ENCODE measurements at regions not wholly inside any gene's neighbourhood (a gene's known extent, or its start where the extent isn't known, plus 50 kb on each side); places are given as distances from the start of the nearest gene placed in this dataset.

GRCh38 chr4:100848841-100849240 is 331.0 kb upstream of the EMCN start:
- H3K9ac ChIP-seq (ENCODE audit: extremely low read depth, low read length, poor library complexity, severe bottlenecking): no peak overlapping the region
- no peak overlapping the region for H3K27ac ChIP-seq (ENCODE audit: low read depth, low read length)
- peak; percentile 75 for TF ChIP-seq CTCF (conservative IDR thresholded peaks at IDR 0.05)
- no peaks in the 10 kb centered on the region for H3K4me1 ChIP-seq (ENCODE audit: control insufficient read depth, insufficient read depth, low read length)
- no peaks in the 10 kb centered on the region for H3K9me3 ChIP-seq (ENCODE audit: control insufficient read depth, low read length)
- H3K36me3 ChIP-seq (ENCODE audit: control insufficient read depth, insufficient read depth, low read length): no peaks in the 10 kb centered on the region
- Mint-ChIP-seq H3K27ac (no peak overlapping the region), H3K36me3 (ENCODE audit: low read depth) (no peaks in the 10 kb centered on the region), H3K9me3 (no peaks in the 10 kb centered on the region), H3K27me3 (ENCODE audit: insufficient read depth) (no peaks in the 10 kb centered on the region), H3K4me1 (peaks cover 4% of the 10 kb centered on the region), H3K4me3 (no peak overlapping the region)
- 83 to 86% methylated on average over 1 to 2 of the region's 2 CpGs for WGBS, 2 experiments (ENCODE audit: insufficient coverage in 1 of 2, insufficient read length in 1 of 2)
- H3K27me3 ChIP-seq (ENCODE audit: control insufficient read depth, insufficient read depth, low read length, poor library complexity, severe bottlenecking): no peaks in the 10 kb centered on the region
- DNase-seq: peak; percentile 72
- H3K4me3 ChIP-seq (ENCODE audit: low read length): no peak overlapping the region

DNA sequence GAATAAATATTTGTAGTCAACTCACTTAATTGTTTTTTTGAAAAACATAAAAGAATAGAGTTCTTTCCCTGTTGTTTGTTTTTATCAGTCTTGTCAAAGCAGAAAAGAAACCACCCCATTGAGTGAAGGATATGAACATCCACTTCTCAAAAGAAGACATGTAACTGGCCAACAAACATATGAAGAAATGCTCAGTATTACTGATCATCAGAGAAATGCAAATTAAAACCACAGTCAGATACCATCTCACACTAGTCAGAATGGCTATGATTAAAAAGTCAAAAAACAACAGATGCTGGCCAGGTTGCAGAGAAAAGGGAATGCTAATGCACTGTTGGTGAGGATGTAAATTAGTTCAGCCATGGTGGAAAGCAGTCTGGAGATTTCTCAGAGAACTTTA is 326.1 kb upstream of the EMCN start:
- no peaks in the 10 kb centered on the region for H3K9me3 ChIP-seq (ENCODE audit: control insufficient read depth, low read length)
- Mint-ChIP-seq H3K4me3 (no peak overlapping the region), H3K4me1 (peaks cover 5% of the 10 kb centered on the region), H3K27ac (no peak overlapping the region), H3K36me3 (ENCODE audit: low read depth) (no peaks in the 10 kb centered on the region), H3K27me3 (ENCODE audit: insufficient read depth) (no peaks in the 10 kb centered on the region), H3K9me3 (no peaks in the 10 kb centered on the region)
- no peaks in the 10 kb centered on the region for H3K27me3 ChIP-seq (ENCODE audit: control insufficient read depth, insufficient read depth, low read length, poor library complexity, severe bottlenecking)
- H3K4me3 ChIP-seq (ENCODE audit: low read length): no peak overlapping the region
- no peaks in the 10 kb centered on the region for H3K36me3 ChIP-seq (ENCODE audit: control insufficient read depth, insufficient read depth, low read length)
- no peak overlapping the region for H3K27ac ChIP-seq (ENCODE audit: low read depth, low read length)
- no peak for DNase-seq
- no peaks in the 10 kb centered on the region for H3K4me1 ChIP-seq (ENCODE audit: control insufficient read depth, insufficient read depth, low read length)
- no peak for TF ChIP-seq CTCF (conservative IDR thresholded peaks at IDR 0.05)
- H3K9ac ChIP-seq (ENCODE audit: extremely low read depth, low read length, poor library complexity, severe bottlenecking): no peak overlapping the region

GRCh38 chr4:100842856-100843255 is 325.0 kb upstream of the EMCN start:
- Mint-ChIP-seq H3K27ac (no peak overlapping the region), H3K36me3 (ENCODE audit: low read depth) (no peaks in the 10 kb centered on the region), H3K9me3 (no peaks in the 10 kb centered on the region), H3K4me3 (no peak overlapping the region), H3K4me1 (peaks cover 5% of the 10 kb centered on the region), H3K27me3 (ENCODE audit: insufficient read depth) (no peaks in the 10 kb centered on the region)
- TF ChIP-seq CTCF (conservative IDR thresholded peaks at IDR 0.05): no peak
- Histone ChIP-seq H3K4me3 (ENCODE audit: low read length) (no peak overlapping the region), H3K4me1 (ENCODE audit: control insufficient read depth, insufficient read depth, low read length) (no peaks in the 10 kb centered on the region), H3K36me3 (ENCODE audit: control insufficient read depth, insufficient read depth, low read length) (no peaks in the 10 kb centered on the region), H3K9me3 (ENCODE audit: control insufficient read depth, low read length) (no peaks in the 10 kb centered on the region), H3K9ac (ENCODE audit: extremely low read depth, low read length, poor library complexity, severe bottlenecking) (no peak overlapping the region), H3K27me3 (ENCODE audit: control insufficient read depth, insufficient read depth, low read length, poor library complexity, severe bottlenecking) (no peaks in the 10 kb centered on the region), H3K27ac (ENCODE audit: low read depth, low read length) (no peak overlapping the region)
- WGBS, 2 experiments (ENCODE audit: insufficient coverage in 1 of 2, insufficient read length in 1 of 2): no CpG with 5 or more reads among the region's 1 CpG
- DNase-seq: no peak

Measured in endodermal cell (in vitro differentiated cells).